ENCODE measurements at regions not wholly inside any gene's neighbourhood (a gene's known extent, or its start where the extent isn't known, plus 50 kb on each side); places are given as distances from the start of the nearest gene placed in this dataset.

GRCh38 chr6:6418421-6418820 is 98.0 kb upstream of the F13A1 start:
- no TSS peak for BruUV-seq (replicated peaks)
- Mint-ChIP-seq H3K4me3 (ENCODE audit: unreplicated experiment) (no peak overlapping the region), H3K4me1 (ENCODE audit: low read depth, unreplicated experiment) (no peaks in the 10 kb centered on the region), H3K36me3 (ENCODE audit: insufficient read depth, unreplicated experiment) (no peaks in the 10 kb centered on the region), H3K27ac (ENCODE audit: unreplicated experiment) (no peak overlapping the region), H3K9me3 (ENCODE audit: unreplicated experiment) (no peaks in the 10 kb centered on the region), H3K27me3 (ENCODE audit: insufficient read depth, unreplicated experiment) (peaks cover 9% of the 10 kb centered on the region)
- Histone ChIP-seq H3K4me1 (no peaks in the 10 kb centered on the region), H3K9me3 (no peaks in the 10 kb centered on the region), H3K36me3 (ENCODE audit: control insufficient read depth, insufficient read depth, low read length) (no peaks in the 10 kb centered on the region), H3K27me3 (replicated peaks; ENCODE audit: control insufficient read depth, insufficient read depth, low read length) (no peaks in the 10 kb centered on the region), H3K4me3 (ENCODE audit: low read depth, low read length) (no peak overlapping the region)
- intact Hi-C loops (cut with micrococcal nuclease; ENCODE audit: unreplicated experiment) = no loop called here
- no peak for DNase-seq
- ChIA-PET CTCF (no interaction called here), POLR2A (no interaction called here)
- no peak for TF ChIP-seq CTCF (IDR thresholded peaks at IDR 0.05; ENCODE audit: insufficient read depth in 1 of 2, low read depth in 1 of 2, low read length in 1 of 2, severe bottlenecking in 1 of 2, unreplicated experiment in 1 of 2)

- no peak overlapping the region for H3K4me3 ChIP-seq (ENCODE audit: low read depth, low read length)
- BruUV-seq (replicated peaks) = no TSS peak
- ChIA-PET CTCF (no interaction called here), POLR2A (no interaction called here)
- DNase-seq = no peak
- H3K36me3 Mint-ChIP-seq (ENCODE audit: insufficient read depth, unreplicated experiment) = no peaks in the 10 kb centered on the region
- intact Hi-C loops (cut with micrococcal nuclease; ENCODE audit: unreplicated experiment) = no loop called here
- no peaks in the 10 kb centered on the region for H3K4me1 ChIP-seq
- H3K4me1 Mint-ChIP-seq (ENCODE audit: low read depth, unreplicated experiment) = no peaks in the 10 kb centered on the region
- H3K9me3 Mint-ChIP-seq (ENCODE audit: unreplicated experiment) = no peaks in the 10 kb centered on the region
- no peak overlapping the region for H3K4me3 Mint-ChIP-seq (ENCODE audit: unreplicated experiment)
- no peak overlapping the region for H3K27ac Mint-ChIP-seq (ENCODE audit: unreplicated experiment)
- no peaks in the 10 kb centered on the region for H3K9me3 ChIP-seq
- no peaks in the 10 kb centered on the region for H3K36me3 ChIP-seq (ENCODE audit: control insufficient read depth, insufficient read depth, low read length)
- no peak for TF ChIP-seq CTCF (IDR thresholded peaks at IDR 0.05; ENCODE audit: insufficient read depth in 1 of 2, low read depth in 1 of 2, low read length in 1 of 2, severe bottlenecking in 1 of 2, unreplicated experiment in 1 of 2)
- peaks cover 4% of the 10 kb centered on the region for H3K27me3 Mint-ChIP-seq (ENCODE audit: insufficient read depth, unreplicated experiment)
- no peaks in the 10 kb centered on the region for H3K27me3 ChIP-seq (replicated peaks; ENCODE audit: control insufficient read depth, insufficient read depth, low read length)
Observed at GRCh38 chr6:6420107-6420506, 99.6 kb upstream of the F13A1 start.

DNA sequence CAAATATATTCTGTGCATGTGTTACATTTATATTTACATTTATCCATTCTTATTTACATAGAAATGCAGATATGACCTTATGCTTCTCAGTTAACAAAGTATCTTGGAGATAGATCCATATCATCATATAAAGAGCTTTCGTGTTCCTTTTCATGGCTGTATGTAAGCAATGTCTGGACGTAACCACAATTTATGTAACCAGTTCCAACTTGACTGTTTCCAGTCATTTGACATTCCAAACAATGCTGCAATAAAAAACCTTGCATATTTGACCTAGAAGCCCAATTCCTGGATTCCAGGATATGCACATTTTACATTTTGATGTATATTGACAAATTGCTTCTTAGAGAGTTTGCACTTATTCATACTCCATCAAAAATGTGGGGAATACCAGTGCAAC is 113.7 kb upstream of the F13A1 start:
- CTCF ChIA-PET = no interaction called here
- no peaks in the 10 kb centered on the region for H3K36me3 Mint-ChIP-seq (ENCODE audit: insufficient read depth, unreplicated experiment)
- H3K4me1 Mint-ChIP-seq (ENCODE audit: low read depth, unreplicated experiment) = no peaks in the 10 kb centered on the region
- no peak overlapping the region for H3K4me3 ChIP-seq (ENCODE audit: low read depth, low read length)
- H3K9me3 Mint-ChIP-seq (ENCODE audit: unreplicated experiment) = no peaks in the 10 kb centered on the region
- H3K27me3 ChIP-seq (replicated peaks; ENCODE audit: control insufficient read depth, insufficient read depth, low read length) = no peaks in the 10 kb centered on the region
- H3K27me3 Mint-ChIP-seq (ENCODE audit: insufficient read depth, unreplicated experiment) = peaks cover 5% of the 10 kb centered on the region
- no peak for DNase-seq
- H3K27ac Mint-ChIP-seq (ENCODE audit: unreplicated experiment) = no peak overlapping the region
- H3K4me3 Mint-ChIP-seq (ENCODE audit: unreplicated experiment) = no peak overlapping the region
- no TSS peak for BruUV-seq (replicated peaks)
- intact Hi-C loops (cut with micrococcal nuclease; ENCODE audit: unreplicated experiment) = no loop called here
- no peaks in the 10 kb centered on the region for H3K4me1 ChIP-seq
- H3K36me3 ChIP-seq (ENCODE audit: control insufficient read depth, insufficient read depth, low read length) = no peaks in the 10 kb centered on the region
- no peaks in the 10 kb centered on the region for H3K9me3 ChIP-seq
- no peak for TF ChIP-seq CTCF (IDR thresholded peaks at IDR 0.05; ENCODE audit: insufficient read depth in 1 of 2, low read depth in 1 of 2, low read length in 1 of 2, severe bottlenecking in 1 of 2, unreplicated experiment in 1 of 2)
- POLR2A ChIA-PET = no interaction called here
